ENCODE measurements at regions not wholly inside any gene's neighbourhood (a gene's known extent, or its start where the extent isn't known, plus 50 kb on each side); places are given as distances from the start of the nearest gene placed in this dataset.

DNA sequence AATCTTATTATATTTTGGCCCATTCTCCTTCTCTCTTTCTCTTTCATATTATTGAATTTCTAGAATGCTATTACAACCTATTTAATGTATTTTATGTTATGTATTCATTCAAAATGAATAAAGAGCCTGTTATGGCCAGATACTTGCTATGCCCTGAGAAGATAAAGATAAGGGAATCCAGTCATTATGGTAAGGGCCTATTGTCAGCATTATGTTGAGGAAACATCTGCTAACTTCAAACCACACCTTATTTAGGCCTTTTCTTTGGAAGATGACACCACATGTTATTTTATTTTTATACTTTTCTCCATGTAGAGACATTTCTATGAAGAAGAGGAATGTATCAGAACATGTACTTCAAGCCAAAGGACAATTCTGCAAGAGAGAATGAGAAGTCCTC lies 60.5 kb upstream of the MPP7 start:
- H3K27me3 ChIP-seq (ENCODE audit: control insufficient read depth in 2 of 2, insufficient read depth in 2 of 2, low read length in 2 of 2) = peaks cover 0 to 8% of the 10 kb centered on the region in 2 experiments; a peak in 4 of 5 replicates

DNA sequence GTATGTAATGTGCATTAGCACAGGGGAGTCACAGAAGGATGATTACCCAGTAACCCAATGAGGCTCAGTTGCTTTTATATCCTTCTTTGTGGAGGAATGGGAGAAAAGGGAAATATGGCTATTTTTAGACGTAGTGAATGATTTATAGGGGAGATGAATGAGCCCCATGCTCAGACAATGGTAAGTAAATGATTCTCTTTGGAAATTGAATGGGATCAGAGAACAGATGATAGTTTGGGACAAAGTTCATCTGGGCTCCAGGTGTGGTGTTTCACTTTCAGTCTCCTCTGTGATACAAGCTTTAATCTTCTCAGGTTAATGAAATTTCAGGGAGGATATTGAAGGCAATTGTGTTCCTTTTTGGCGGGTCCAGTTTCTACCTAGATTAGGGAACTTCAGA lies 63.0 kb upstream of the MPP7 start:
- H3K36me3 ChIP-seq (ENCODE audit: control insufficient read depth, insufficient read depth, low read length) = no peaks in the 10 kb centered on the region
- no TSS peak for BruUV-seq (replicated peaks)
- H3K9ac ChIP-seq (ENCODE audit: insufficient read depth in 1 of 2, low read depth in 2 of 2, low read length in 2 of 2) = no peak overlapping the region
- DNase-seq (ENCODE audit: extremely low read depth in 1 of 4, low spot score in 3 of 4) = no peak
- no peak for FAIRE-seq
- 0% methylated on average over 2 of the region's 2 CpGs for WGBS (ENCODE audit: insufficient coverage, low coverage, missing lambda C conversion rate)
- no peak overlapping the region for H2AFZ ChIP-seq (ENCODE audit: low read depth, low read length)
- ChIA-PET POLR2A (no interaction called here), CTCF (ENCODE audit: low intra/inter-chr PET ratio) (no interaction called here)
- no peak overlapping the region for H3K4me3 ChIP-seq
- no peak overlapping the region for H3K4me2 ChIP-seq (ENCODE audit: insufficient read depth, low read length)
- H3K27me3 ChIP-seq (ENCODE audit: control insufficient read depth in 2 of 2, insufficient read depth in 2 of 2, low read length in 2 of 2) = peaks cover 0 to 2% of the 10 kb centered on the region in 2 experiments; a peak in 2 of 5 replicates
- H3K9me3 ChIP-seq (replicated peaks; ENCODE audit: control insufficient read depth, insufficient read depth, low read depth, low read length) = no peaks in the 10 kb centered on the region
- H4K20me1 ChIP-seq (replicated peaks; ENCODE audit: control insufficient read depth, insufficient read depth, low read length) = no peaks in the 10 kb centered on the region
- no peak overlapping the region for H3K27ac ChIP-seq (ENCODE audit: extremely low read depth, low read depth, low read length)
- TF ChIP-seq KDM1A (IDR thresholded peaks at IDR 0.05) = no peak
- TF ChIP-seq HNRNPUL1 (IDR thresholded peaks at IDR 0.05; ENCODE audit: low read length) = no peak
- H3K9me1 ChIP-seq (ENCODE audit: control insufficient read depth, insufficient read depth, low read length) = no peaks in the 10 kb centered on the region
- no peak for ATAC-seq
- H3K79me2 ChIP-seq (ENCODE audit: control insufficient read depth, insufficient read depth, low read length) = no peaks in the 10 kb centered on the region
- no peaks in the 10 kb centered on the region for H3K4me1 ChIP-seq (replicated peaks in 1 of 2; ENCODE audit: control insufficient read depth in 2 of 2, insufficient read depth in 2 of 2, low read length in 2 of 2)
- in situ Hi-C loops (cut with MboI) = no loop called here
- intact Hi-C loops (cut with micrococcal nuclease) = no loop called here

More for the DNA sequence above, 60.5 kb upstream of the MPP7 start:
- in situ Hi-C loops (cut with MboI) (no loop called here), intact Hi-C loops (cut with micrococcal nuclease) (no loop called here)
- Histone ChIP-seq H3K27ac (ENCODE audit: extremely low read depth, low read depth, low read length) (no peak overlapping the region), H3K4me1 (replicated peaks in 1 of 2; ENCODE audit: control insufficient read depth in 2 of 2, insufficient read depth in 2 of 2, low read length in 2 of 2) (no peaks in the 10 kb centered on the region), H3K4me3 (no peak overlapping the region), H3K9me1 (ENCODE audit: control insufficient read depth, insufficient read depth, low read length) (no peaks in the 10 kb centered on the region), H2AFZ (ENCODE audit: low read depth, low read length) (no peak overlapping the region), H3K79me2 (ENCODE audit: control insufficient read depth, insufficient read depth, low read length) (no peaks in the 10 kb centered on the region), H3K9ac (ENCODE audit: insufficient read depth in 1 of 2, low read depth in 2 of 2, low read length in 2 of 2) (no peak overlapping the region), H3K4me2 (ENCODE audit: insufficient read depth, low read length) (no peak overlapping the region), H3K36me3 (ENCODE audit: control insufficient read depth, insufficient read depth, low read length) (no peaks in the 10 kb centered on the region), H3K9me3 (replicated peaks; ENCODE audit: control insufficient read depth, insufficient read depth, low read depth, low read length) (no peaks in the 10 kb centered on the region), H4K20me1 (replicated peaks; ENCODE audit: control insufficient read depth, insufficient read depth, low read length) (no peaks in the 10 kb centered on the region)
- POLR2A ChIA-PET = no interaction called here
- ATAC-seq = no peak
- no peak for TF ChIP-seq SMAD2 (IDR thresholded peaks at IDR 0.05; ENCODE audit: low read depth, low read length)
- no TSS peak for BruUV-seq (replicated peaks)
- no peak for DNase-seq (ENCODE audit: extremely low read depth in 1 of 4, low spot score in 3 of 4)
- CTCF ChIA-PET (ENCODE audit: low intra/inter-chr PET ratio) = no interaction called here
- no peak for FAIRE-seq
